IPS DF 6.9 (cell line): ENCODE measurements at regions not wholly inside any gene's neighbourhood (a gene's known extent, or its start where the extent isn't known, plus 50 kb on each side); places are given as distances from the start of the nearest gene placed in this dataset.

ENCODE experiments used
- DNase-seq: peaks from one replicate; pipeline ENCODE4 v3.0.0-alpha.2; 2013; ENCODE audit warnings: low read depth, low spot score
- H3K27ac ChIP-seq: one replicate; pipeline ENCODE4 v1.5.1; 2013; ENCODE audit warnings: low read length, control low read depth
- H3K27me3 ChIP-seq: 2 replicates; pipeline ENCODE4 v1.6.1; 2013; ENCODE audit warnings: mild to moderate bottlenecking, low read length; ENCODE audit not compliant: control insufficient read depth, insufficient read depth
- H3K36me3 ChIP-seq: 2 replicates; pipeline ENCODE4 v1.6.1; 2013; ENCODE audit warnings: low read length; ENCODE audit not compliant: control insufficient read depth, insufficient read depth
- H3K4me1 ChIP-seq: 2 replicates; pipeline ENCODE4 v1.6.1; 2013; ENCODE audit warnings: low read length; ENCODE audit not compliant: control insufficient read depth, insufficient read depth
- H3K4me3 ChIP-seq: 2 replicates; pipeline ENCODE4 v1.5.1; 2013; ENCODE audit warnings: mild to moderate bottlenecking, low read length
- H3K9me3 ChIP-seq: 2 replicates; pipeline ENCODE4 v1.6.1; 2013; ENCODE audit warnings: low read length, inconsistent platforms; ENCODE audit not compliant: control insufficient read depth, insufficient read depth
- WGBS: extraction: QIAGEN DNeasy Blood & Tissue Kit; methylation state at CpG from one replicate; pipeline ENCODE4 v1.1.7; 2013; ENCODE audit warnings: mixed read lengths, missing lambda C conversion rate; ENCODE audit not compliant: insufficient read length, insufficient coverage; 5-methylcytosine and 5-hydroxymethylcytosine counted together

GRCh38 chr3:127388427-127388826, 100.6 kb upstream of the PRR20G start:
- no peaks in the 10 kb centered on the region for H3K36me3 ChIP-seq
- no CpG with 5 or more reads among the region's 9 CpGs for WGBS
- H3K9me3 ChIP-seq = no peaks in the 10 kb centered on the region
- H3K27ac ChIP-seq = no peak overlapping the region
- no peak overlapping the region for H3K4me3 ChIP-seq
- no peaks in the 10 kb centered on the region for H3K4me1 ChIP-seq
- no peaks in the 10 kb centered on the region for H3K27me3 ChIP-seq
- no peak for DNase-seq

GRCh38 chr3:127387556-127388153, 99.8 kb upstream of the PRR20G start:
- no peak overlapping the region for H3K27ac ChIP-seq
- H3K36me3 ChIP-seq = no peaks in the 10 kb centered on the region
- no peaks in the 10 kb centered on the region for H3K4me1 ChIP-seq
- no peaks in the 10 kb centered on the region for H3K27me3 ChIP-seq
- H3K9me3 ChIP-seq = no peaks in the 10 kb centered on the region
- DNase-seq = no peak
- H3K4me3 ChIP-seq = no peak overlapping the region
- no CpG with 5 or more reads among the region's 8 CpGs for WGBS

- no CpG with 5 or more reads among the region's 8 CpGs for WGBS
- DNase-seq = no peak
- H3K9me3 ChIP-seq = no peaks in the 10 kb centered on the region
- H3K4me3 ChIP-seq = no peak overlapping the region
- H3K27me3 ChIP-seq = no peaks in the 10 kb centered on the region
- H3K27ac ChIP-seq = no peak overlapping the region
- no peaks in the 10 kb centered on the region for H3K36me3 ChIP-seq
- H3K4me1 ChIP-seq = no peaks in the 10 kb centered on the region
These were observed 99.3 kb upstream of the PRR20G start for GRCh38 chr3:127387119-127387518.

GRCh38 chr3:127386490-127386889, 98.6 kb upstream of the PRR20G start:
- no peak overlapping the region for H3K27ac ChIP-seq
- no peak for DNase-seq
- no CpG with 5 or more reads among the region's 9 CpGs for WGBS

GRCh38 chr3:127385540-127385870, 97.7 kb upstream of the PRR20G start:
- no CpG with 5 or more reads among the region's 5 CpGs for WGBS
- no peaks in the 10 kb centered on the region for H3K9me3 ChIP-seq
- no peak overlapping the region for H3K4me3 ChIP-seq
- no peaks in the 10 kb centered on the region for H3K36me3 ChIP-seq
- H3K27me3 ChIP-seq = no peaks in the 10 kb centered on the region
- DNase-seq = no peak
- H3K27ac ChIP-seq = no peak overlapping the region
- no peaks in the 10 kb centered on the region for H3K4me1 ChIP-seq

More at GRCh38 chr3:127386490-127386889, 98.6 kb upstream of the PRR20G start:
- H3K9me3 ChIP-seq = no peaks in the 10 kb centered on the region
- no peak overlapping the region for H3K4me3 ChIP-seq
- no peaks in the 10 kb centered on the region for H3K27me3 ChIP-seq
- H3K36me3 ChIP-seq = no peaks in the 10 kb centered on the region
- no peaks in the 10 kb centered on the region for H3K4me1 ChIP-seq

GRCh38 chr3:127384717-127385539, 97.1 kb upstream of the PRR20G start:
- H3K27me3 ChIP-seq = no peaks in the 10 kb centered on the region
- H3K36me3 ChIP-seq = no peaks in the 10 kb centered on the region
- H3K27ac ChIP-seq = no peak overlapping the region
- WGBS = no CpG with 5 or more reads among the region's 18 CpGs
- no peak for DNase-seq
- no peaks in the 10 kb centered on the region for H3K4me1 ChIP-seq
- no peak overlapping the region for H3K4me3 ChIP-seq
- no peaks in the 10 kb centered on the region for H3K9me3 ChIP-seq

GRCh38 chr3:127383656-127384179, 95.9 kb upstream of the PRR20G start:
- no peaks in the 10 kb centered on the region for H3K36me3 ChIP-seq
- no CpG with 5 or more reads among the region's 10 CpGs for WGBS
- no peak overlapping the region for H3K27ac ChIP-seq
- no peak for DNase-seq
- no peaks in the 10 kb centered on the region for H3K4me1 ChIP-seq
- H3K27me3 ChIP-seq = no peaks in the 10 kb centered on the region
- no peak overlapping the region for H3K4me3 ChIP-seq
- H3K9me3 ChIP-seq = no peaks in the 10 kb centered on the region

- no peaks in the 10 kb centered on the region for H3K36me3 ChIP-seq
- no peak overlapping the region for H3K27ac ChIP-seq
- H3K4me1 ChIP-seq = no peaks in the 10 kb centered on the region
- H3K9me3 ChIP-seq = no peaks in the 10 kb centered on the region
- WGBS = no CpG with 5 or more reads among the region's 11 CpGs
- H3K27me3 ChIP-seq = no peaks in the 10 kb centered on the region
- H3K4me3 ChIP-seq = no peak overlapping the region
- no peak for DNase-seq
These were observed 90.2 kb upstream of the PRR20G start for GRCh38 chr3:127377801-127378655.

- H3K27me3 ChIP-seq = no peaks in the 10 kb centered on the region
- no peaks in the 10 kb centered on the region for H3K9me3 ChIP-seq
- no peaks in the 10 kb centered on the region for H3K36me3 ChIP-seq
- H3K27ac ChIP-seq = no peak overlapping the region
- no peaks in the 10 kb centered on the region for H3K4me1 ChIP-seq
- no CpG with 5 or more reads among the region's 13 CpGs for WGBS
- no peak overlapping the region for H3K4me3 ChIP-seq
- DNase-seq = no peak
These were observed 87.5 kb upstream of the PRR20G start for GRCh38 chr3:127375151-127375930.
